ENCODE measurements at regions not wholly inside any gene's neighbourhood (a gene's known extent, or its start where the extent isn't known, plus 50 kb on each side); places are given as distances from the start of the nearest gene placed in this dataset.

- Histone ChIP-seq H3K27ac (ENCODE audit: insufficient read depth, low read depth, low read length) (no peak overlapping the region), H3K9ac (replicated peaks; ENCODE audit: extremely low read depth, insufficient read depth, low read length) (no peak overlapping the region), H3K27me3 (ENCODE audit: control insufficient read depth in 2 of 2, insufficient read depth in 2 of 2, low read length in 2 of 2) (no peaks in the 10 kb centered on the region), H3K4me2 (ENCODE audit: insufficient read depth, low read length) (no peak overlapping the region), H3K4me3 (replicated peaks in 1 of 3; ENCODE audit: insufficient read depth in 1 of 3, low read depth in 1 of 3, low read length in 3 of 3) (no peak overlapping the region), H3K4me1 (ENCODE audit: control insufficient read depth, extremely low read depth, insufficient read depth, low read length) (no peaks in the 10 kb centered on the region), H3K9me1 (replicated peaks; ENCODE audit: control insufficient read depth, extremely low read depth, insufficient read depth, low read length) (no peaks in the 10 kb centered on the region), H4K20me1 (replicated peaks; ENCODE audit: control insufficient read depth, extremely low read depth, insufficient read depth, low read length) (no peaks in the 10 kb centered on the region), H2AFZ (ENCODE audit: low read depth, low read length) (no peak overlapping the region), H3K9me3 (replicated peaks; ENCODE audit: control insufficient read depth, insufficient read depth, low read length) (no peaks in the 10 kb centered on the region), H3K36me3 (ENCODE audit: control insufficient read depth in 2 of 2, extremely low read depth in 1 of 2, insufficient read depth in 2 of 2, low read length in 2 of 2) (no peaks in the 10 kb centered on the region), H3K79me2 (ENCODE audit: control insufficient read depth, insufficient read depth, low read length) (no peaks in the 10 kb centered on the region)
- BruUV-seq (replicated peaks) = no TSS peak
- DNase-seq (ENCODE audit: low read depth, low spot score) (no peak), FAIRE-seq (no peak)
- ChIA-PET CTCF (no interaction called here), POLR2A (no interaction called here)
- intact Hi-C loops (cut with micrococcal nuclease) = no loop called here
- no peak for TF ChIP-seq MYC (IDR thresholded peaks at IDR 0.05; ENCODE audit: low read depth, low read length)
- TF ChIP-seq POLR2A (IDR thresholded peaks at IDR 0.05; ENCODE audit: low read depth, low read length) = no peak
- TF ChIP-seq CTCF (IDR thresholded peaks at IDR 0.05; ENCODE audit: extremely low read depth in 1 of 2, insufficient read depth in 1 of 2, low read depth in 1 of 2, low read length in 2 of 2) = no peak
- no peak for TF ChIP-seq GATA2 (IDR thresholded peaks at IDR 0.05; ENCODE audit: insufficient read depth, insufficient read length, low read depth, low read length)
- no peak for TF ChIP-seq FOS (IDR thresholded peaks at IDR 0.05; ENCODE audit: borderline replicate concordance, insufficient read depth, low read length)
- dilution Hi-C loops (cut with MboI; ENCODE audit: extremely low pct_ligation_motif_present, low sequenced_read_pairs) = no loop called here
Measured at GRCh38 chr2:458425-458815, 170.5 kb upstream of the ALKAL2 start.

GRCh38 chr2:457792-458424, 170.0 kb upstream of the ALKAL2 start:
- H3K4me3 ChIP-seq (replicated peaks in 1 of 3; ENCODE audit: insufficient read depth in 1 of 3, low read depth in 1 of 3, low read length in 3 of 3) = no peak overlapping the region
- no peaks in the 10 kb centered on the region for H3K27me3 ChIP-seq (ENCODE audit: control insufficient read depth in 2 of 2, insufficient read depth in 2 of 2, low read length in 2 of 2)
- H4K20me1 ChIP-seq (replicated peaks; ENCODE audit: control insufficient read depth, extremely low read depth, insufficient read depth, low read length) = no peaks in the 10 kb centered on the region
- dilution Hi-C loops (cut with MboI; ENCODE audit: extremely low pct_ligation_motif_present, low sequenced_read_pairs) (no loop called here), intact Hi-C loops (cut with micrococcal nuclease) (no loop called here)
- ChIA-PET POLR2A (no interaction called here), CTCF (no interaction called here)
- no peaks in the 10 kb centered on the region for H3K9me1 ChIP-seq (replicated peaks; ENCODE audit: control insufficient read depth, extremely low read depth, insufficient read depth, low read length)
- no peaks in the 10 kb centered on the region for H3K79me2 ChIP-seq (ENCODE audit: control insufficient read depth, insufficient read depth, low read length)
- H3K4me2 ChIP-seq (ENCODE audit: insufficient read depth, low read length) = no peak overlapping the region
- no peak overlapping the region for H3K27ac ChIP-seq (ENCODE audit: insufficient read depth, low read depth, low read length)
- H2AFZ ChIP-seq (ENCODE audit: low read depth, low read length) = no peak overlapping the region
- BruUV-seq (replicated peaks) = no TSS peak
- no peak overlapping the region for H3K9ac ChIP-seq (replicated peaks; ENCODE audit: extremely low read depth, insufficient read depth, low read length)
- TF ChIP-seq, protein P1, sequence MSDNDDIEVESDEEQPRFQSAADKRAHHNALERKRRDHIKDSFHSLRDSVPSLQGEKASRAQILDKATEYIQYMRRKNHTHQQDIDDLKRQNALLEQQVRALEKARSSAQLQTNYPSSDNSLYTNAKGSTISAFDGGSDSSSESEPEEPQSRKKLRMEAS (IDR thresholded peaks at IDR 0.05; ENCODE audit: insufficient read depth, insufficient read length) = no peak
- TF ChIP-seq CTCF (IDR thresholded peaks at IDR 0.05; ENCODE audit: extremely low read depth in 1 of 2, insufficient read depth in 1 of 2, low read depth in 1 of 2, low read length in 2 of 2) = no peak
- no peak for TF ChIP-seq FOS (IDR thresholded peaks at IDR 0.05; ENCODE audit: borderline replicate concordance, insufficient read depth, low read length)
- TF ChIP-seq MYC (IDR thresholded peaks at IDR 0.05; ENCODE audit: low read depth, low read length) = no peak
- no peak for TF ChIP-seq JUN (IDR thresholded peaks at IDR 0.05; ENCODE audit: borderline replicate concordance, insufficient read depth, insufficient read length, low read depth)
- TF ChIP-seq GATA2 (IDR thresholded peaks at IDR 0.05; ENCODE audit: insufficient read depth, insufficient read length, low read depth, low read length) = no peak
- no peak for TF ChIP-seq POLR2A (IDR thresholded peaks at IDR 0.05; ENCODE audit: low read depth, low read length)
- TF ChIP-seq POLR2AphosphoS5 (IDR thresholded peaks at IDR 0.05; ENCODE audit: insufficient read depth, low read depth, low read length) = no peak
- no peak for TF ChIP-seq EZH2 (IDR thresholded peaks at IDR 0.05; ENCODE audit: borderline replicate concordance, low read depth, low read length, severe bottlenecking)
- FAIRE-seq (no peak), DNase-seq (ENCODE audit: low read depth, low spot score) (no peak)
- no peaks in the 10 kb centered on the region for H3K36me3 ChIP-seq (ENCODE audit: control insufficient read depth in 2 of 2, extremely low read depth in 1 of 2, insufficient read depth in 2 of 2, low read length in 2 of 2)
- H3K4me1 ChIP-seq (ENCODE audit: control insufficient read depth, extremely low read depth, insufficient read depth, low read length) = no peaks in the 10 kb centered on the region
- no peaks in the 10 kb centered on the region for H3K9me3 ChIP-seq (replicated peaks; ENCODE audit: control insufficient read depth, insufficient read depth, low read length)

Measured in endothelial cell of umbilical vein (primary cell).